DMS 273 (cell line): ENCODE measurements at regions not wholly inside any gene's neighbourhood (a gene's known extent, or its start where the extent isn't known, plus 50 kb on each side); places are given as distances from the start of the nearest gene placed in this dataset.

ENCODE experiments used
- DNase-seq: peaks from one replicate; lab custom pipeline; 2025; ENCODE audit not compliant: unreplicated experiment; lab: John Stamatoyannopoulos, UW

DNA sequence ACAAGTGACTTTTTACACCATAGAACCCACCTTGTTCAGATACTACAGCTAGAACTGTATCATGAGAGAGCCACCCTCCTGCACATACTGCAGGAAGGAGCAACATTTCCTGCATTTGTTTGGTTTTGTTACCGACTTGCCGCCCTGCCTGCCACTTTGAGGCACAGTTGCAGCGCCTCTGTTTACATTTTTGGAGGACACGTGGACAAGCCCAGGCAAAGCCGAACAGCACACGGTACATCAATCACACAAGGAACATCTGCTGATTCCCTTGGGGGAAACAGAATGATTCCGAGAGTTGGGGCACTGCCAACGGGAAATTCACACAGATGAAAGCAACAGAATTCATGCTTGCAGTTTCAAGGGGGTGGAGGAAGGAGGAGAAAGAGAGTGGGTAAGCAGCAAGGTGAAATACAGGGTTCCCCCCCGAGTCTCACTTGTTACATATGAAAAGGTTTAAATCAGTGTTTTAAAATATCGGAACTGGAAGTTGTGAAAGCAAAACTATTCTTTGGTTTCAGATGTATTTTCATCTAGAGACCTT is 110.7 kb downstream of the BTG1 start:
- DNase-seq: peak; percentile 91

DNA sequence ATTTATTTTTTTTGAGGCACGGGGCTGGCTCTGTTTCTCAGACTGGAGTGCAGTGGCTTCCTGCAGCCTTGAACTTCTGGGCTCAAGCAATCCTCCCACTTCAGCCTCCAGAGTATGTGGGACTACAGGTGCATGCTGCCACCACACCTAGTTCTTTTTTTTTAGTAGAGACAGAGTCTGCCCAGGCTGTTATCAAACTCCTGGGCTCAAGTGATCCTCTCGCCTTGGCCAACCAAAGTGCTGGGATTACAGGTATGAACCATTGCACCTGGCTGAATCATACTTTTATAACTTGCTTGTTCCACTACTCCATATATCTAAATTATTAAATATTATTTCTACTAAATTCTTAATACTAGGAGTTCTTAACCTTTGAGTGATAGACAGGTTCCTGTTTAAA is 111.6 kb downstream of the BTG1 start:
- no peak for DNase-seq

DNA sequence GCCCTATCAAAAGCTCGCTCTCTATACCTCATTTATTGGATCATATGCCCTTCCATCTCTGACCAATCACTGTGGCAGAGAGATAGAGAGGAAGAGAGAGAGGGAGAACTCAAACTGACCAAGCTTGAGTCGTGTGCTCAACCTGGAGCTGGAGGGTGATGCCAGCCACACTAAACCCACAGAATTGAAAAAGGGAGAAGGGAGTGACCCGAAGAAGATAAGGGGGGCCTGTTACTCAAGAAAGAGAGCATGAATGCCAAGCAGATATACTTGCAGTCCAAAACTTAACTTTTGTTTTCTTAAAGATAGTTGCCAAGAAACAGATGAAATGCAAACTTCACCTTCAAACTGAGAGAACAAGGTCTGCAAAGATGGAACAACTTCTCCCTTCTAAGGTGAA is 112.7 kb downstream of the BTG1 start:
- DNase-seq: no peak

DNA sequence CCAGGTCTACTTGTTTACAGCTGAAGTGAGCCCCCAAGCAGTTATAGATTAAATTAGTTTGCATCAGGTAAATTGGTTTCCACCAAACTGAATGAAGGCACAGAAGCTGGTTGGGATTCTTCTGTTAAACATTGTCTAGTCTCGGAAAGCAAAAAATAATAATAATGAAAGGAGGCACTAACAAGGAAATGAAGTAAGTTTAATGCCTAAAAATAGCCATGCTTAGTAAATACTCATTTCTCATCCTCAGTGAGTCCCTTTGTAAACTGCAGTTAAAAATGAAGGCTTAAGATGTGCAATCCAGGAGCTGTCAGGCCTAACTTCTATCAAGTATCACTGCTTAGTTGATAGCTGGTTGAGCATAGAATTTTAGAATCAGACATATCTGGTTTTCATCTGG is 113.5 kb downstream of the BTG1 start:
- DNase-seq: no peak

DNA sequence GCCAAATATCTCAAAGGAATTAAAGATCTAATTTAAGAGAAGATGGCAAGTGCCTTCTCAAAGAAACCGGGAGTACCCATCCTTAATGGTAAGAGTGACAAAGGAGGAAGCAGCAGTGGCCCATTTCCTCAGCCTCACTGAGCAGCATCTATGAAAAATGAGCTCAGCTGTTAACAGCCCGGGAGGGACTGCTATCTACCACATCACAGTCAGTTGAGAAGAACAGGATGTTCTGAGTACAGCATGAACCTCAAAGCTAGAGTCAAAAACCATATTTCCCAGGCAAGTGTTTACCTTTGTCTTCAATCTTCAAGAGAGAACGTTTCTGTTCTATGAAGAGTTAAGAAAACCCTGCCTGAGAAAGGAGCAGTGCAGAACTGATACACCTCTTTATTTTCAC is 115.0 kb downstream of the BTG1 start:
- no peak for DNase-seq

DNA sequence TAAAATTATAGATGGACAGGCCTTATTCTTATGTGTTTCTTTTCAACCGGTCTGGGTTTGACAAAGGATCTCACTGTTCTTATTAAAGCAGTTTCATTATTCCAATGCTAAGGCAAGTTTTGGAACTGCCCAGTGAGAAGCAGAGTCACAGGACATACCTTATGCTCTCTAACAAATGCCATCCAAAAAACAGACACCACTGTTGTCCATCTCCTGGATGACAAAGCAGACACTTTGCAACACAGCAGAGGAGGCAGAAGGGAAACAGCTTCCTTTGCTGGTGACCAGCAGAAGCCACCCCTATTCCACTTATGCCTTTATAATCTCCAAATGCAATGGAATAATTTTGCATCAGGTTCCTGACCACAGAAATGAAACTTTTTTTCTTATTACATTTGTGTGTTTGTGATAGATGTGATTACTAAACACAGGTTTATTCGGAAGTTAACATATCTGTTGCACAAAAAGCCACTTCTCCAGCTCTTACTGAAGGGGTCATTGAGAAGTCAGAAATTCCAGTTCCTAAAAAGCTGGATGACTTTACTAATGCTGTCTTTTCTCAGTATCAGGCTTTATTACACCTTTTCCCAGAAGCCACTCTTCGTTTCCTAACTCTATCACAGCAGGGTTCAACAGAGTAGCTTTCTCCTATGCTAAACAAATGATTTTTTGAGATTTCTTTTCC is 115.6 kb downstream of the BTG1 start:
- DNase-seq: no peak

DNA sequence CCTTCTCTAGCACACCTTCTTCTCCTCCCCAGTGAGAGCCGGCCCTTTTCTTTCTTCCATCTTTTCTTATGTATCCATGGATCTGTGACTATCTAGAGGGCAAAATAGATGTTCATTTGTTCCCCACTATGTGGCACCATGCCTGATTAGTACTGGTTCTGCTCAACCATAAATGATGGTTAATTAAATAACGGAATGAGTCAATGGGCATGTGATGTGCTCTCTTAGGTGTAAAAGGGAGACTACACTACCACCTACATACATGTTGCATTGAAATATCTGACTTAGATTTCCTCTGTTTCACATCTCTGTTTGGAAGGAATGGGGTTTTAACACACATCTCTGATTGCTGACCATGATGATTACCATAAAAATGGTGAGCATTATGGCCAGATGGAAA is 116.5 kb downstream of the BTG1 start:
- no peak for DNase-seq

DNA sequence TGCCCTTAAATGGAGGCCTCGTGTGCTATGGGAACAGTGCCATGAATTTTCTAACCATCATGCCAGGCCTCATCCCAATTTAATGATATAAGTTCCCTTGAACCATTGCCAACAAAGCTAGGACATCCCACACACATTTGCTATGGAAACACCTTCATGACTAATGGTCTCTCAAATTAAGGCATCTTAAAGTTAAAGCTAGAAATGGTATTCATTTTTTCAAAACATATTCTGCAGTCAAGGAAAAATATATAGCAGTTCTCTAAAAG is 117.3 kb downstream of the BTG1 start:
- DNase-seq: peak; percentile 67

DNA sequence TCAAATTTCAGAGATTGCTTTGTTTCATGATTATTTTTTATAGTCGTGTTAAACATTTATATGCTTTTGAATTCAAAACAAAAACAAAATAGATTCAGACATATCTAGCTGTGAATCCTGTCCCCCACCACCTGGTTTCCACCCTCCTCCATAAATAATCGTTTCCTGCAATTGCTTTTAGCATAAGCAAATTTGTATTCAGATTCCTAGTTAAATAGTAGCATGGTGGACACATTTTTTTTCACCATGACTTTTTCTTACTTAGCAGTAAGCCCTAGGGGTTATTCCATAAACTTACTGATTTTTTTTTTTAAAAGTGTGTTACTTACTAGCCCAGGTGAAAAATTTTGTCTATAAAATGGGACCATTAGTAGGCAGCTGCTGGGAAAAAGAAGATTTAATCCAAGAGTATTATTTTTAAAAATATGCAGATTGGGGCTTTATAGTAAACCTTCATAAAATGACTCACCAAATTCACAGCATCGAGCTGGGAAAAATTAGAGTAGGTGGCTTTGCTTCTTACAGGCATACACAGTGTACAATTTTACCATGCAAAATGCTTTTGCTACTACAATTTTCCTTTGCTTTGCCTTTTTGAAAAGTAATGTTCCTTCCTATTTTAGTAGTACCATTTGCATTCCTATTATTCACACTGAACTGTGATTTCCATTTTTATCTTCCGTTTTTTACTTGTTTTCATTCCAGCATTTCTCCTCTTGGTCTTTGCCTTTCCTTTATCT is 117.8 kb downstream of the BTG1 start:
- no peak for DNase-seq

DNA sequence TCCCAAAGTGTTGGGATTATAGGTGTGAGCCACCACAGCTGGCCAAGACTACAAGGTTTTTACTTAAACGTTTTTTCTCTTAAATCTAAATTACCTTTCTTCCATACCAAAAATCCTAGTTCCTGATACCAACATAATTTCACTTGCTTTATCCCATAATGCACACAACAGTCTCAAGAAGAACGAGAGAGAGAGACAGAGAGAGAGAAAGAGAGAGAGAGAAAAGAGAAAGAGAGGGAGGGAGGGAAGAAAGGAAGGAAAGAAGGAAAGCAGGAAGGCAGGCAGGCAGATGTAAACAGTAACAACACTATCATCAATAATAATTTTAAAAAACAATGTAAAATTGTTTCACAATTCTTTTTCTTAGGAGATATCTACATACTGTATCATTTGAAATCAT is 118.4 kb downstream of the BTG1 start:
- DNase-seq: no peak

DNA sequence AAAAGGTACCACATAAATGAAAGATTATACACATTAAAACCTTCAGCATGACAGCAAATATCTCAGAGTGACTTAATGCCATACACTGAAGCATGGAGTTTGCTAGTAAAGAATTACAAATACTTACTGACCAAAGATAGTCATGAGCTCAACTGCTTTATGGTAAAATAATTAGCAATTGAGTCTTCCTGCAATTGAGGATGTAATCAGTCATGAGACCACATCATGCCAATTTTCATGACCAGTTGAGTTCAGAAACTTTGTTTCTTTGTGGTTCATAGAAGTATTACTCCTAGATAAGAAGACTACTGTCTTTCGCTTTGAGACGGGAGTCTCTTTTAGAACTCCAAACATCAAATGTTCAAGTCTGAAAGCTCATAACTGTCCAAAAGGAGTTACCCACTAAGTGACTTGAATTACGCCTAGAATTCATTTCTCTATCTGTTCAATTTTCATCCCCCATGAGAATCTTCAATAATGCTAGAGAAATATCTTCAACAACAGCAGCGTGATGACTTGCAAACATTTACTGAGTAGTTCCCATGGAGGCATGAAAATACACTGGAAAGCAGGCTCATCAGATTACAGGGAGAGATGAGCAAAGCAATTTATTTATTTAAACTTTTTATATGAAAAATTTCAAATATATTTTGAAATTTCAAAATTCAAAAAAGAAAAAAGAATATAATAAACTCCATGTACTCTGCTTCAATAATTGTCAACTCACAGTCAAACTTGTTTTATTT is 120.0 kb downstream of the BTG1 start:
- DNase-seq: no peak

DNA sequence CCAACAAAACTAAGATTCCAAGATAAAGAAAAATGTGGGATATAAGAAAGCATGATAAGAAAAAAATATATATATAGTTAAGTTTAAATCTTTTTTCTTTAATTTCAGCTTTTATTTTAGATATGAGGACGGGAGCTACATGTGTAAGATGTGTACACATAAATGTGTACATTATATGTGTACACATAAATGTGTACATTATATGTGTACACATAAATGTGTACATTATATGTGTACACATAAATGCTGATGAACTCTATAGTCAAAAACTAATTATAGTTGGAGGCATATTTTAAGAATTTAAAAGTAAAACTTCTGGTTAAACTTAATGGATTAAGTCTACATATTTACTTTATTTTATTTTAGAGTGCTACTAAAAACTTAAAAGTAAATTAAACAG is 123.6 kb downstream of the BTG1 start:
- DNase-seq: no peak

DNA sequence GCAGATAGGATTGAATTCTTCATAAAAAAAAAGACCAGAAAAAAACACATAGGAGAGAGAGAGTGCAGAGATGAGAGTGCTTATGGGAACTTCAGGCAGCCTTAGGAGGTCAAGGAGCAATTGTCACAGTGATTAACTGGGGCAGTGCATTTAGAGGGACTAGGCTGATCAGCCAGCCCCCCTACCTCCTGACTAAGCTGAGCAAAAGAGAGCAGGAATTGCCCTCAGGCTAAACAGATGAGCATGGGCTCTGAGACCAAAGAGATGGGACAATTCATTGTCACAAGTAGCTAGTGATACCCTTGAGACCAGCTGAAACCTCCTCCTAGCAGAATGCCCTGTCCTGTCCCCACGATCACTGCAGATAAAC is 124.0 kb downstream of the BTG1 start:
- no peak for DNase-seq

DNA sequence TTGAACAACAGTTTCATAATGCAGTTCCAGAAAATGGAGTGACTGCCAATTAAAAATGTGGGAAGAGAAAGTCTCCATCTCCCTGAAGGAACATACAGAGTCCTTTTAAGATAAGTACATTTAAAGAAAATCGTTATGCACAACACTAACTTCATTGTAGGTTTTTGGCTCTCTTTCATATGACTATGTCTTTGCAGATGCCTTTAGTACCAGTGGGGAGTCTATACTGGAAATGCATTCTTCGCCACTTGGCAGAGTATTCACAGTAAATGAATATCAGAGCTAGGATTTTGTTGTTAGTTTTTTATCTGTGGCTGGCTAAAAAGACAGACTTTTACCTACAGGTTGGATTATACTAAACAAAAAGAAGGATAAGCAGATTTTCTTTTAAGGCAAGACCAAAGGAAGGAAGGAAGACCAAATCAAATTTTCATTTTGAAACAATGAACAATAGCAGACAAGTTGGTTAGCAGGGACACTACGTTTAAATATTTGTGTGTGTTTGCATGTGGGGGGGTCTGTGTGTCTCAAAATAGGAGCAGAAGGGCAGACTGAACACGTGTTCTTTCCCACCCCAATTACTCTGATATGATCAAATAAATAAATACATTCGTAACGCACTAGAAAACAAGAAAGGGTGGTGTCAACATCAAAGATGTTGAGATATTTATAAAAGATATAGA is 124.5 kb downstream of the BTG1 start:
- no peak for DNase-seq

DNA sequence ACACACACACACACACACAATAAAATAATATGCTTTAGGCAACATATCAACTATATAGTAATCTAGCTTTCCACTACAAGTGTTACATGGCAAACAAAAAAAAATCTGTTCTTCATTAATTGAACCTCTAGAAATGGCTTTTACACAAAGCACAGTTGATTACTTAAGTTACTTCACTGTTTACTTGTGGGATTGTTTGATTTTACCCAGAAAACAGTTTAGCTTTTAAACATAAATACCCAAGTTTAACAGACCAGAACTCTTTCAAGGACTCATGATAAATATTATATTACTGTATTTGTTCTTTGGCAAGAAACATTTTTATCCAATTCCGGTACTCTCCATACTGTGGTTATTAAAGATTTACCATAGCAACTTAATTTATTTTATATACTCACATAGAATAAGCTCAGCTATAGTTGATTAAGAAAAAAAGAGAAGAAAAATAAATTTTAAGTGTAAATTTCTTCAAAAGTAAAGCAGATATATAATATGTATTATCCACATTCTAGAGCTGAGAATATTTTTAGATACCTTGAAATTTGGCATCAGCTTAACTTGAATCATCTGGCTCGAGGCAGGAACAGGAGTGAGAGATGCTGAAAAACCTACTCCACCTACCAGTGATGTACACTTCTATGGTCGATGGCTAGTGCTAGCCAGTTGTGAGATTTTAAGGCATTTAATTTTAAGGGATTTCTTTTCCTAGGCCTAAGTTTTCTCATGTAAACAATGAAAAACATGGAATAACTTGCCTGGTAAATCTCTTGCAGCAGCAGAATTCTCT is 126.0 kb downstream of the BTG1 start:
- no peak for DNase-seq

DNA sequence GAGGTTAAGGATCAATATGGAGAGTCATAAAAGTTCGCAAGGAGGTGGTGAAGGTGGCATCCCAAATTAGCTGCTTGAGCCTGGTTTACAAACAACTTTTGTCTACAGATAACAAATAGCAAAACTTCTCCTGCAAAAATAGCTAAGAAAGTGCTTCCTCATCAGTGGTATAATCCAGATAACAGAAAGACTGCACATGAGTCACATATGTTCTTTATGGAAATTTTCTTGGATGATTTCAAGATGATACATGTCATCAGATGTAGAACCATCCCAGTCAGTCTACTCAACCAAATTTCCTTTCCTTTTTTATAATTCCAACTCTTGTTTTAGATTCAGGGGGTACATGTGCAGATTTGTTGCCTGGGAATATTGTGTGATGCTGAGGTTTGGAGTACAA is 133.0 kb downstream of the BTG1 start:
- no peak for DNase-seq

DNA sequence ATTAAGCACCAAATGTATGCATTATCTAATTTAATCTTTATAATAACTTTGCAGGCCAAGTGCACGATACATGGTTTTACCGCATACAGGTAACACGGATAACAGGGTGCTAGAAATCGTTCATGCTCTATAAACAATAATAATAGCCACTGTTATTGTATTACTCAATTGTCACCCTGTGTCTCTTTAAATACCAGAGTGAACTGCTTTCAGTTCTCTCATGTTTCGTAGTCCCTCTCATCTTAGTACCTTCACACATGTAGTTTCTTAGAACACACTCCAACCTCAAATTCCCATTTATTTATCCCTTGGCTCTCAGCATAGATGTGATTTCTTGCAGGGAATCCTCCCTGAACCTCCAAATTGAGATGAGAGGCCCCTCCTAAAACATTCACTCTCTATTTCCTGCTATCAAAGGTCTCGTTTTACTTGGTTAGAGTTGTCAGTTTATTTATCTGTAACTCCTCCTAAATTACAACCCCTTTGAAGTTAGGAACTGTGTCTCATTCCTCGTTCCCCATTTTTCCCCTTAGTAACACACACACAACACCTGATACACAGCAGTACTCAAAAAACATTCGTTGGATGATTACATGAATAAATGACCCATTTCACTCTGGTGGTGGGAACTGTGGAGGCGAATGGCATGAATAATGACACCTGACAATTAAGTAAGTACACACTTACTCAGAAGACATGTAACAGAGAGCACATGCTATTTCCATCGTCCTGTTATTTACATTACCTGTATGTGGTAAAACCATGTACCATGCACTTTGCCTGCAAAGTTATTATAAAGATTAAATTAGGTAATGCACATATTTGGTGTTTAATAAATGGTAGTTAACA is 134.6 kb downstream of the BTG1 start:
- DNase-seq: no peak

DNA sequence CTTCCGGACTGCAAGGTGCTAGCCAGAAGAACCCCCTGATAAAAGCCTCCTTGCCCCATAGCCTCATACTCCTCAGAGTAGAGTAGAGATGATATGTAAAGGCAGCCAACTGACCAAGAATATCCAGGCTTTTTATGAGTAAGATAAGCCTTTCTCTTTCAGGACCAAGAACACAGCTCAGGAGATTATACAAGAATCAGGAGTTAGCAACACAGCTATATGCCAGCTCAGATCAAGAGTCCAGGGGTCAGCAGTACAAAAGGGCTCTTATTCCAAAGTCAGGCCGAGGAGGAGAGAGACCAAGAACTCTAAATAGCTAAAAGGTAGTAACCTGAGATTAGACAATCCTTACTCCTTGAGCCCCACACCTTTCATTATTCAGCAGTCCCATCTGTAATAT is 135.3 kb downstream of the BTG1 start:
- DNase-seq: no peak

DNA sequence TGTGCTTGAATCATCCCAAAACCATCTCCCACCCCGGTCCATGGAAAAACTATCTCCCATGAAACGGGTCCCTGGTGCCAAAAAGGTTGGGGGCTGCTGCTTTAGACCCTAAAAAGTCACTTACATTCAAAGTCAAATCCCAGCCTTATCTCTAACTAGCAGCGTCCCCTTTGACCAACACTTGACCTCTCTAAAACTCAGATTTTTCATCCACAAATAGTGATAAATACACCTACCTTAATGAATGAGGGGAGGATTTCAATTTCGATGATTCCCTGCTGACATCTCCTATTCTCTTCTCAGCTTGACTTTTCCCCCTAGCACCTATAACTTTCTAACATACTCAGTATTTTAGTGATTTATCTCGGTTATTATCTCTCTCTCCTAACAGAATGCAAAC is 137.3 kb downstream of the BTG1 start:
- DNase-seq: no peak

DNA sequence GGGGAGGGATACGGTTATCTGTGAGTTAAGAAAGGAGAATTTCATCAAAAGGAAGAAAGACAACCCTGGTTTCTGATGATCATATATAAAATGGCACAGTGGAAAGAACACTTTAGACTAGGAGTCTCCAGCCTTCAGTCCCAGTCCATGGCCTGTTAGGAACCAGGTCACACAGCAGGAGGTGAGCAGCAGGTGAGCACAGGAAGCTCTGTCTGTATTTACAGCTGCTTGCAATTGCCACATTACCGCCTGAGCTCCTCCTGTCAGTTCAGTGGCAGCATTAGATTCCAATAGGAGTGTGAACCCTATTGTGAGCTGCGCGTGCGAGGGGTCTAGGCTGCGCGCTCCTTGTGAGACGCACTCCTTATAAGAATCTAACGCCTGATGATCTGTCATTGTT is 137.9 kb downstream of the BTG1 start:
- no peak for DNase-seq
